Lower lobe of right lung (tissue), 2 donors: ENCODE measurements at regions not wholly inside any gene's neighbourhood (a gene's known extent, or its start where the extent isn't known, plus 50 kb on each side); places are given as distances from the start of the nearest gene placed in this dataset.

Experiments used
- ATAC-seq, 2 donors: fragments of 200-7000 bp; cut with Tn5 transposase; one replicate each; pipeline ENCODE4 v1.9.1; 2020 to 2022; ENCODE audit warnings: mild to moderate bottlenecking in 2 of 2, moderate library complexity in 2 of 2
- DNase-seq: peaks from one replicate; pipeline ENCODE4 v3.0.0-alpha.2; 2020
- H3K27ac ChIP-seq: fragments of 200-600 bp; one replicate; pipeline ENCODE4 v1.8.0; 2022
- H3K27me3 ChIP-seq: fragments of 200-600 bp; one replicate; pipeline ENCODE4 v1.8.0; 2022; ENCODE audit warnings: low read depth
- H3K36me3 ChIP-seq: fragments of 200-600 bp; one replicate; pipeline ENCODE4 v1.8.0; 2022; ENCODE audit warnings: mild to moderate bottlenecking
- H3K4me1 ChIP-seq: fragments of 200-600 bp; one replicate; pipeline ENCODE4 v1.8.0; 2022
- H3K4me3 ChIP-seq: fragments of 200-600 bp; one replicate; pipeline ENCODE4 v1.8.0; 2022; ENCODE audit warnings: mild to moderate bottlenecking
- H3K9me3 ChIP-seq: fragments of 200-600 bp; one replicate; pipeline ENCODE4 v1.8.0; 2022
- intact Hi-C: fragments of 100-400 bp; cut with DNase I; formaldehyde crosslinking; loops from one replicate; pipeline ENCODE4 v1.11.0; 2022
- TF ChIP-seq, protein P1 (sequence below): fragments of 200-600 bp; IDR thresholded peaks from one replicate; pipeline ENCODE4 v1.8.0; 2022; ENCODE audit warnings: antibody characterized with exemption, mild to moderate bottlenecking
- donor health status: DM: no; HTN: yes; CAD: no; lungs with severe emphysema.

DNA sequence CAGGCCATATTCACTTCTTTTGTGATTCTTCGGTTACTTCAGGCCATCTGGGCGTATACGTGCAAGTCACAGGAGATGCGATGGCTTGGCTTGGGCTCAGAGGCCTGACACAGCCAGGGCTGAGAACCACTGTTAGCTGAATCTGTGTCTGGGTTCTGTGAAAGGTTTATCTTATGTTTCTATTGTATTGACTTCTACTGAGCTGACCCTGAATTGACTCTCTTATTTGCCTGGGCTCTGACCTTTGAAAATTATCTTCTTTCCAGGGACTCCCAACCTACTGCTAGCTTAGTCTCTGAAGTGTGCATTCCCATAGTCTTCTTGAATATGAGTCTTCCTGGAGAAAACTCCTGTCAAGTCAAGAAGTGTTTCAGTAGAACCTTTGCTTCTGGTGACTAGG, 226.4 kb upstream of the SOX4 start:
- no peak for ATAC-seq

DNA sequence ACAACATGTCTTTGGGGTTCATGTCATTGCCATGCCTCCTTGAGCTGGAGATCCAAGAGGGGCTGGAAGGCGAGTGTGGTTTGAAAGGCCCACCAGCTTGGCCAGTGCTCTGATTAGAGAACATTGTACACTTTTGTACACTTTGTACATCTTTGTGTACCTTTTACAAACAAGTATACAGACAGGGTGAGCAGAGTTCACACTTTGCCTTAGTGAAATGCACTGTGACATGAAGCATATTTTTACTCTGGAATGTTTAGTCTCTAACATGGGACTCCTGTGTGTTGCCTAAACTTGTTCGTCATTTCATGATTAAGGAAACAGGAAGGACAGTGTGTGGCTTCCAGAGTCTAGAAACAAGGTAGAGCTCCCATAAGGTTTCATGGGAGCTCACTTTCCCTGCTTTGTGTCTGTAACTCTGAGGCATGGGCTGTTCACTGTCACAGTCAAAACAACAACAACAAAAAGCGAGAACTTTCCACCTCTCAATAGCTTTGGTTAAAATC, 225.8 kb upstream of the SOX4 start:
- TF ChIP-seq, protein P1, sequence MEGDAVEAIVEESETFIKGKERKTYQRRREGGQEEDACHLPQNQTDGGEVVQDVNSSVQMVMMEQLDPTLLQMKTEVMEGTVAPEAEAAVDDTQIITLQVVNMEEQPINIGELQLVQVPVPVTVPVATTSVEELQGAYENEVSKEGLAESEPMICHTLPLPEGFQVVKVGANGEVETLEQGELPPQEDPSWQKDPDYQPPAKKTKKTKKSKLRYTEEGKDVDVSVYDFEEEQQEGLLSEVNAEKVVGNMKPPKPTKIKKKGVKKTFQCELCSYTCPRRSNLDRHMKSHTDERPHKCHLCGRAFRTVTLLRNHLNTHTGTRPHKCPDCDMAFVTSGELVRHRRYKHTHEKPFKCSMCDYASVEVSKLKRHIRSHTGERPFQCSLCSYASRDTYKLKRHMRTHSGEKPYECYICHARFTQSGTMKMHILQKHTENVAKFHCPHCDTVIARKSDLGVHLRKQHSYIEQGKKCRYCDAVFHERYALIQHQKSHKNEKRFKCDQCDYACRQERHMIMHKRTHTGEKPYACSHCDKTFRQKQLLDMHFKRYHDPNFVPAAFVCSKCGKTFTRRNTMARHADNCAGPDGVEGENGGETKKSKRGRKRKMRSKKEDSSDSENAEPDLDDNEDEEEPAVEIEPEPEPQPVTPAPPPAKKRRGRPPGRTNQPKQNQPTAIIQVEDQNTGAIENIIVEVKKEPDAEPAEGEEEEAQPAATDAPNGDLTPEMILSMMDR = no peak
- DNase-seq (no peak), ATAC-seq (no peak)
- Histone ChIP-seq H3K27me3 (no peaks in the 10 kb centered on the region), H3K27ac (no peak overlapping the region), H3K4me1 (no peaks in the 10 kb centered on the region), H3K4me3 (no peak overlapping the region), H3K9me3 (no peaks in the 10 kb centered on the region), H3K36me3 (no peaks in the 10 kb centered on the region)
- intact Hi-C loops = no loop called here

More for the DNA sequence above, 226.4 kb upstream of the SOX4 start:
- H3K4me1 ChIP-seq = no peaks in the 10 kb centered on the region
- no peak overlapping the region for H3K4me3 ChIP-seq
- no peaks in the 10 kb centered on the region for H3K9me3 ChIP-seq
- no peaks in the 10 kb centered on the region for H3K27me3 ChIP-seq
- no peaks in the 10 kb centered on the region for H3K36me3 ChIP-seq
- no peak overlapping the region for H3K27ac ChIP-seq
- intact Hi-C loops = no loop called here
- TF ChIP-seq, protein P1 = no peak
- DNase-seq = no peak

DNA sequence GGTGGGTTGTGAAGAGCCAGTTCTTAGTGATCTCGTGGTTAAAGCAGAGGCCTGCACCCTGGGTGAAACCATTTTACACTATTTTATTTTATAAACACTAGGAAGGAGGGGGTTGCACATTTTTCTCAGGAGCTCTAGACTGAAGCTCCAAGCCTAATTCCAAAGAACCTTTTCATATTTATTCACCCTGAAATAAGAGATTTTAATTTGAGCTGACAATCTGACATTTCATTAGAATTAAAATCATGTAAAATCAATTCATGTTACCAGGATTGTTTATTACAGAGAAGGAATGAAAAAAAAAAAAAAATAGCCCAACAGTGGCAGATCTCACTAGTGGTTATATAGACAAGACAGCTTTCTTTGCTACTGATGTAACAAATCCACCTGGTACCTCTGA, 222.5 kb upstream of the SOX4 start:
- intact Hi-C loops = no loop called here
- H3K27ac ChIP-seq = no peak overlapping the region
- ATAC-seq = no peak

DNA sequence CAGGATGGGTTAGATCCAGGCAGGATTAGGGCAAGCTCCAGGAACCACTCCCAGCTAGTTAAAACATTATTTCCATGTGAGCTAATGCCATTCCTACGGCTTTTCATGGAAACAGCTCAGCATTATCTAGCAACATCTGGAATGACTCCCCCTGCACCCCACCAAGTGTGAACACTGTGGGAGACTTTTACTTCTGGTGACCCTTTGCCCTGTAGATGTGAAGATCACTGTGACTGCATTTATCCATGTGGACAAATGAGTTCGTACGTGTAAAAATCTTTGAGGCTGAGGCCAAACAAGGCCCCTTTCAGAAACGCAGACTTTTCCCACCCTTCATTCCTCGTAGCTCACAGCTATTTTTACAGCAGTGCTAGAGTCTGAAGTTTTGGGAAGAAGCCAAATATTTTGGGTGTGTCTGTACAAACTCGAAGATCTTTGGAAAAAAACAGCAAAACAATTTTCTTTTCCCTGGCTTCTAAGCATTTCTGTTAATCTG, 221.8 kb upstream of the SOX4 start:
- Histone ChIP-seq H3K27ac (peak overlapping the region; percentile 2), H3K9me3 (no peaks in the 10 kb centered on the region), H3K27me3 (no peaks in the 10 kb centered on the region), H3K36me3 (no peaks in the 10 kb centered on the region), H3K4me3 (no peak overlapping the region), H3K4me1 (no peaks in the 10 kb centered on the region)
- intact Hi-C loops = no loop called here
- DNase-seq (no peak), ATAC-seq (peak; percentile 60 to 80)
- TF ChIP-seq, protein P1 = no peak

More for the DNA sequence above, 222.5 kb upstream of the SOX4 start:
- H3K9me3 ChIP-seq = no peaks in the 10 kb centered on the region
- TF ChIP-seq, protein P1 = no peak
- DNase-seq = no peak
- H3K4me1 ChIP-seq = no peaks in the 10 kb centered on the region
- no peaks in the 10 kb centered on the region for H3K27me3 ChIP-seq
- H3K4me3 ChIP-seq = no peak overlapping the region
- no peaks in the 10 kb centered on the region for H3K36me3 ChIP-seq

DNA sequence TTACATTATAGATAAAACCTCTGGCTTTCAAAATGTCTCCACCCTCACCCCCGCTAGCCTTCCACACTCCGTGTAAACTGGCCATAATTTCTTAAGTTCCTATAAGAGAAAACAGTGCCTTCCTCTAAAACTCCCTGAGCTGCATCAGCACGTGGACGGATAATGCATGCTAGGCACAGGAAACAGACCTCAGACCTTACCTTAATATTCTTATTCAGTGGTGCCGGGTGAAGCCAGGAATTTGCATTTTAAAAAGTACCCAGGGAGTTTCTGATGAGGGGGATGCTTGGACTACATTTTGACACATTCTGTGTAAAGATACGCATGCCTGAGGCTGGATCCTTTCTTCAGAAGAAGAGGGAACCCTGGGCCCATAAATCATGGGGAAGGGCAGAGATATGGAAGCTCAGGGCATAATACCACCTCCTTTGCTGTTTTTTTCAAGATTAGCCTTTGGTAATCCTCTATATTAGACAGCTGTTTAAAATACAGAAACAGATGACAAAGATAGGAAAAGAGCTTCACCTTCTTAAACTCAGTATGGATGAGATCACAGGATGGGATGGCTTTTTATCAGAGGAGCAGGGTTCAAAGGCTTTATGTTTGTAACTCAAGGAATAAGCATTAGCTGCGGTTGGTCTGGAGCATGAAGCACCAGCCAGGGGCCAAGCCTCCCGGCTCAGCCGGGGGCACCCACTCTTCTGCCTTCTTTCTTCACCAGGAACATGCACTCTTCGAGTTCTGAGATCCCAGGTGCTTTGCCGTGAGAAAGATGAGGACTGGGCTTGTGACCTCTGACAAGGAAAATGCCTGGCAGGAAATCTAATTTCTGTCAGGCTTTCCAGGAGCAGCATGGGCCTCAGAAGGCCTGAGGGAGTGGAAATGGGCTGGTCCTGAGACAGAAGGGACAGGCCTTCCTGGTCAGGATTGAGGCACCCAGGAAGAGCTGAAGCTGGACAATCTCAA, 218.1 kb upstream of the SOX4 start:
- intact Hi-C loops = no loop called here
- TF ChIP-seq, protein P1 = no peak
- Histone ChIP-seq H3K27me3 (no peaks in the 10 kb centered on the region), H3K27ac (no peak overlapping the region), H3K9me3 (no peaks in the 10 kb centered on the region), H3K4me3 (no peak overlapping the region), H3K36me3 (no peaks in the 10 kb centered on the region), H3K4me1 (no peaks in the 10 kb centered on the region)
- ATAC-seq (no peak), DNase-seq (no peak)
